KMS-11 (cell line): ENCODE measurements at regions not wholly inside any gene's neighbourhood (a gene's known extent, or its start where the extent isn't known, plus 50 kb on each side); places are given as distances from the start of the nearest gene placed in this dataset.
"Not testable (repeated sequence)": the region's sequence is repeated elsewhere in the genome, so short reads cannot be mapped to it uniquely, and the experiment has no call there.

ENCODE experiments used
- H2AFZ ChIP-seq: fragments of 200-600 bp; sonication (generic); 2 replicates; pipeline ENCODE4 v1.6.1; 2016; ENCODE audit warnings: antibody characterized with exemption, mixed run types, low read depth
- H3K27ac ChIP-seq: fragments of 200-600 bp; sonication (generic); 2 replicates; pipeline ENCODE4 v1.6.1; 2016; ENCODE audit warnings: mild to moderate bottlenecking, mixed run types
- H3K27me3 ChIP-seq: fragments of 200-600 bp; sonication (generic); 2 replicates; pipeline ENCODE4 v1.6.1; 2017; ENCODE audit warnings: mild to moderate bottlenecking, low read depth, mixed run types, moderate library complexity; ENCODE audit not compliant: insufficient read depth
- H3K36me3 ChIP-seq: fragments of 200-600 bp; sonication (generic); 2 replicates; pipeline ENCODE4 v1.6.1; 2017; ENCODE audit warnings: mild to moderate bottlenecking, mixed run types; ENCODE audit not compliant: insufficient read depth
- H3K4me1 ChIP-seq: fragments of 200-600 bp; sonication (generic); 2 replicates; pipeline ENCODE4 v1.6.1; 2016; ENCODE audit warnings: mild to moderate bottlenecking, low read depth, mixed run types; ENCODE audit not compliant: poor library complexity, severe bottlenecking
- H3K4me2 ChIP-seq: fragments of 200-600 bp; sonication (generic); 2 replicates; pipeline ENCODE4 v1.7.0; 2016; ENCODE audit warnings: mild to moderate bottlenecking, mixed run types
- H3K4me3 ChIP-seq: fragments of 200-600 bp; sonication (generic); IDR thresholded peaks from 2 replicates; pipeline ENCODE4 v1.6.1; 2017; ENCODE audit warnings: low read depth, low read length, mixed read lengths; ENCODE audit not compliant: insufficient read depth
- H3K79me2 ChIP-seq: fragments of 200-600 bp; sonication (generic); 2 replicates; pipeline ENCODE4 v1.6.1; 2016; ENCODE audit warnings: low read depth, mixed run types; ENCODE audit not compliant: insufficient read depth
- H3K9ac ChIP-seq: fragments of 200-600 bp; sonication (generic); 2 replicates; pipeline ENCODE4 v1.6.1; 2016; ENCODE audit warnings: mild to moderate bottlenecking, mixed run types
- H4K20me1 ChIP-seq: fragments of 200-600 bp; sonication (generic); 2 replicates; pipeline ENCODE4 v1.6.1; 2016; ENCODE audit warnings: mild to moderate bottlenecking, mixed run types; ENCODE audit not compliant: insufficient read depth
- TF ChIP-seq, protein P1 (sequence below): fragments of 200-600 bp; sonication (generic); conservative IDR thresholded peaks from 2 replicates; pipeline ENCODE4 v1.6.1; 2017; ENCODE audit warnings: low read depth, mild to moderate bottlenecking, antibody characterized with exemption, low read length, moderate library complexity, mixed read lengths

DNA sequence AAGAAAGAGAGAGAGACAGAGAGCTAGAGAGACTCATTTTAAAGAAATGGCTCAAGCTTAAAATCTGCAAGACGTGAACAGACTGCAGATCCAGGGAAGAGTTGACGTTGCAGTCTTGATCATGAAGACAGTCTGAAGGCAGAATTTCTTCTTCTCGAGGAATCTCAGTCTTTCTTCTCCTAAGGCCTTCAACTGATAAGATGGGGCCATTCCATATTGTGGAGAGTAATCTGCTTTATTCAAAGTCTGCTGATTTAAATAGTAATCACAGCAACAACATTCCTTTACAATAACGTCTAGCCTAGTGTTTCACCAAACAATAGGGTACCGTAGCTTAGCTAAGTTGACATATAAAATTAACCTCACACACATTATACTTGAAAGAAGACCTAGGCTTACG is 208.4 kb upstream of the ADAMTS3 start:
- no peaks in the 10 kb centered on the region for H3K36me3 ChIP-seq
- no peak overlapping the region for H3K9ac ChIP-seq
- no peaks in the 10 kb centered on the region for H4K20me1 ChIP-seq
- no peaks in the 10 kb centered on the region for H3K4me1 ChIP-seq
- no peak overlapping the region for H3K4me3 ChIP-seq
- no peak overlapping the region for H2AFZ ChIP-seq
- H3K4me2 ChIP-seq: no peak overlapping the region
- H3K79me2 ChIP-seq: no peaks in the 10 kb centered on the region
- no peak overlapping the region for H3K27ac ChIP-seq
- TF ChIP-seq, protein P1, sequence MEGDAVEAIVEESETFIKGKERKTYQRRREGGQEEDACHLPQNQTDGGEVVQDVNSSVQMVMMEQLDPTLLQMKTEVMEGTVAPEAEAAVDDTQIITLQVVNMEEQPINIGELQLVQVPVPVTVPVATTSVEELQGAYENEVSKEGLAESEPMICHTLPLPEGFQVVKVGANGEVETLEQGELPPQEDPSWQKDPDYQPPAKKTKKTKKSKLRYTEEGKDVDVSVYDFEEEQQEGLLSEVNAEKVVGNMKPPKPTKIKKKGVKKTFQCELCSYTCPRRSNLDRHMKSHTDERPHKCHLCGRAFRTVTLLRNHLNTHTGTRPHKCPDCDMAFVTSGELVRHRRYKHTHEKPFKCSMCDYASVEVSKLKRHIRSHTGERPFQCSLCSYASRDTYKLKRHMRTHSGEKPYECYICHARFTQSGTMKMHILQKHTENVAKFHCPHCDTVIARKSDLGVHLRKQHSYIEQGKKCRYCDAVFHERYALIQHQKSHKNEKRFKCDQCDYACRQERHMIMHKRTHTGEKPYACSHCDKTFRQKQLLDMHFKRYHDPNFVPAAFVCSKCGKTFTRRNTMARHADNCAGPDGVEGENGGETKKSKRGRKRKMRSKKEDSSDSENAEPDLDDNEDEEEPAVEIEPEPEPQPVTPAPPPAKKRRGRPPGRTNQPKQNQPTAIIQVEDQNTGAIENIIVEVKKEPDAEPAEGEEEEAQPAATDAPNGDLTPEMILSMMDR: no peak
- H3K27me3 ChIP-seq: no peaks in the 10 kb centered on the region

DNA sequence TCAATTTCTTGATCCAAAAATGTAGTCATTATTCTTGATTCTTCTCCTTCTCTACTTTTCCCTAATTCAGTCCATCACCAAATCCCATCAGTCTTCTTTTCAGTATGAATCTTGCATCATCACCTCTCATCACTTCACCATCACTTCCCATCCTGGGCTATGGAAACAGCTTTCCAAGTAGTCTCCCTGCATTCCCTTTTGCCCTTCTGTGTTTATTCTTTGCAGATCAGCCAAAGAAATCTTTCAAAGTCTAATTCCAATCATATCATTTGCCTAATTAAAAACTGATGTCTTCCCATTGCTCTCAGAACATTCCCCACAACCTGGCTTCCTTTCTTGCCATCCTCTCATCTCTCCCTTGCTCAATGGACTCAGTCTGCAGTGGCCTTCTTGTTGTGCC is 201.7 kb upstream of the ADAMTS3 start:
- TF ChIP-seq, protein P1: no peak
- Histone ChIP-seq H3K36me3 (no peaks in the 10 kb centered on the region), H2AFZ (no peak overlapping the region), H4K20me1 (no peaks in the 10 kb centered on the region), H3K9ac (no peak overlapping the region), H3K4me2 (no peak overlapping the region), H3K4me3 (no peak overlapping the region), H3K79me2 (no peaks in the 10 kb centered on the region), H3K27ac (no peak overlapping the region), H3K4me1 (no peaks in the 10 kb centered on the region), H3K27me3 (no peaks in the 10 kb centered on the region)

DNA sequence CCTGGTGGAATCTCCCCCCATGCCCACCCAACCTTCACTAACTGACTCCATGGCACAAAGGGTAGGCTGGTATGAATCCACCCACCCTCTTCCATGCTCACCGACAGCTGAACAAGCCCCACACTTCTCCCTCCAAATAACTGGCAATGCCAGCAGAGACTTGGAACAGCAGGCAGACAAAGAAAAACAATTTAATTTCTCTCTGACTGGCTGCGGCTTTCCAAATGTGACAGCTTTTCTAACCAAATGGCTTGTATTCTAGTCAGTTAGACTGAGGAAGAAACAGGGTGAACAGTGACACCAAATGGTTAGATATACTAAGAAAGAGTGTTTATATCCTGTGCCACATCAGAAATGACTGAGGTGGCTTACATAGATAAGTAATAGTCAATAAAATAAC is 199.3 kb upstream of the ADAMTS3 start:
- Histone ChIP-seq H3K4me1 (no peaks in the 10 kb centered on the region), H3K4me2 (no peak overlapping the region), H3K27ac (no peak overlapping the region), H3K9ac (no peak overlapping the region), H3K27me3 (no peaks in the 10 kb centered on the region), H3K36me3 (no peaks in the 10 kb centered on the region), H3K4me3 (no peak overlapping the region), H3K79me2 (no peaks in the 10 kb centered on the region), H4K20me1 (no peaks in the 10 kb centered on the region), H2AFZ (no peak overlapping the region)
- TF ChIP-seq, protein P1: no peak

DNA sequence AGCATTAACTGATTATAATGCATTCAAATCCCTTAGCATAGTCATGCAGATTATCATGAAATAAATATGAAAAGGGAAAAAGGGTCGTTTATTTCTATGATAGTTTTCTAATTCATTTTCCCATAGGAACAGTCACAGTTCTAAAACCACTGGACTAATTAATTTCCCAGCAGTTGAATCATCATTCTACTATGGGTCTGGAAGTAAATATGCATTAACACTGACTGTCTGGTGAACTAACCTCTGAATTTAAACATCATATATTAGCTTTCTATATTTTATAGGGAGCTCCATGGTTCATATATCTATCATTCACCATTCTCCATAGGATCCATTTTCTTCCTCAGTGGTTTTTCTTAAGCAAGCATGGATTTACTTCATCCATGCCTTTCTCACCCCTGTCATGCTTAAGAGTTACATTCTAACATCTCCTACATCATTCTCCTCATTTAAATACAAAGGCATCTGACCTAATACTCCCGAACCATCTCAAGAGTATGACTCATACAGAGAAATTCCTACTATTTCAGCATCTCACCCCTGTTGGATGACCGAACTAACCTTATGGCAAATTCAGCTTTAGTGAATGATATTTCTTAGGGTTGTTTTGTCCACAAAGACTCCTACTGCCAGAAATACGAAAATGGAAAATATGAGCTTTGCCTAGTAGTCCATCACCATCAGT is 198.7 kb upstream of the ADAMTS3 start:
- Histone ChIP-seq H3K27me3 (no peaks in the 10 kb centered on the region), H3K4me2 (no peak overlapping the region), H3K9ac (no peak overlapping the region), H4K20me1 (no peaks in the 10 kb centered on the region), H3K27ac (no peak overlapping the region), H3K36me3 (no peaks in the 10 kb centered on the region), H3K4me1 (no peaks in the 10 kb centered on the region), H2AFZ (no peak overlapping the region), H3K79me2 (no peaks in the 10 kb centered on the region), H3K4me3 (no peak overlapping the region)
- TF ChIP-seq, protein P1: no peak

DNA sequence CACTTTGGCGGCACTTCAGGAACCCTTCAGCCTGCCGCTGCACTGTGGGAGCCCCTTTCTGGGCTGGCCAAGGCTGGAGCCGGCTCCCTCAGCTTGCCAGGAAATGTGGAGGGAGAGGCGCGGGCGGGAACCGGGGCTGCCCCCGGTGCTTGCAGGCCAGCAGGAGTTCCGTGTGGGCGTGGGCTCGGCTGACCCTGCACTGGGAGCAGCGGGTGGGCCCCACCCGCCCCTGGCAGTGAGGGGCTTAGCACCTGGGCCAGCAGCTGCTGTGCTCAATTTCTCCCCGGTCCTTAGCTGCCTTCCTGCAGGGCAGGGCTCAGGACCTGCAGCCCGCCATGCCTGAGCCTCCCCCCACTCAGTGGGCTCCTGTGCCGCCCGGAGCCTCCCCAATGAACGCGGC is 196.8 kb upstream of the ADAMTS3 start:
- not testable (repeated sequence) for H2AFZ ChIP-seq, H3K36me3 ChIP-seq, H3K4me1 ChIP-seq, H3K4me3 ChIP-seq, H3K4me2 ChIP-seq, H3K9ac ChIP-seq, H3K79me2 ChIP-seq, H4K20me1 ChIP-seq, H3K27me3 ChIP-seq, H3K27ac ChIP-seq
